BJ (cell line): ENCODE measurements at regions not wholly inside any gene's neighbourhood (a gene's known extent, or its start where the extent isn't known, plus 50 kb on each side); places are given as distances from the start of the nearest gene placed in this dataset.

ENCODE experiments used
- CTCF ChIA-PET: fragments of 350-600 bp; formaldehyde crosslinking; extraction: SDS; loops from one replicate; lab custom pipeline; 2021; ENCODE audit warnings: antibody characterized with exemption, inconsistent platforms; lab: Yijun Ruan, JAX
- POLR2A ChIA-PET: fragments of 300-600 bp; sonication (Branson Sonifier 250); formaldehyde crosslinking; extraction: SDS; loops from one replicate; lab custom pipeline; 2021; ENCODE audit warnings: antibody characterized with exemption; lab: Charles Lee
- DNase-seq: peaks from one replicate; pipeline ENCODE4 v3.0.0-alpha.2; 2011; ENCODE audit warnings: low read depth
- H3K27me3 ChIP-seq: 2 replicates; pipeline ENCODE4 v1.6.0; 2011; ENCODE audit warnings: low read length; ENCODE audit not compliant: control insufficient read depth, insufficient read depth
- H3K36me3 ChIP-seq: 2 replicates; pipeline ENCODE4 v1.5.1; 2011; ENCODE audit warnings: low read length; ENCODE audit not compliant: control insufficient read depth, insufficient read depth
- H3K4me3 ChIP-seq: 2 replicates; pipeline ENCODE4 v1.5.1; 2011; ENCODE audit warnings: low read depth, mild to moderate bottlenecking, control low read depth, low read length
- CTCF ChIP-seq: IDR thresholded peaks from 2 replicates; pipeline ENCODE4 v1.5.1; 2011; ENCODE audit warnings: low read depth, mild to moderate bottlenecking, control low read depth, inconsistent platforms, low read length, moderate library complexity; ENCODE audit not compliant: insufficient read depth

DNA sequence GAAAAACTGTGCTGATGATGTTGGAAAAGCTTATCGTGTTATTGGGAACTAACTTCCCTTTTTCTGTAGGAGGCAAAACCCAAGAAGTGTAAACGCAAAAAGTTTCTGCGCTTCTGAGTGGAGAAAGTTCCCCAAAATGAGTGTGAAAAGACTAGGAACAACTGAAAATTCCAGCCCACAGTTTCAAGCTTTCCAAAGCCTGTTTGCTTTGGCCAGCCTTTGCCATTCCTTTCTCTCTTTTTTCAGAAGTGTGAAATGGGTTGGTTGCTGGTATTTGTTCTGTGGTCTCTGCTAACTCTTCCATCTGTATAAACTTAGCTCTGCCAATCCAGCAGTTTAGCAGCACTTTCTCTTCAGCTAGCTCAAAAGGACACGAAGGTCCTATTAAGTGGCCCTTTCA, 491.3 kb downstream of the MAFB start:
- ChIA-PET CTCF (no interaction called here), POLR2A (no interaction called here)
- no peaks in the 10 kb centered on the region for H3K36me3 ChIP-seq
- no peak for TF ChIP-seq CTCF
- H3K27me3 ChIP-seq: no peaks in the 10 kb centered on the region
- H3K4me3 ChIP-seq: no peak overlapping the region
- DNase-seq: no peak

- Histone ChIP-seq H3K27me3 (no peaks in the 10 kb centered on the region), H3K4me3 (no peak overlapping the region), H3K36me3 (no peaks in the 10 kb centered on the region)
- ChIA-PET POLR2A (no interaction called here), CTCF (no interaction called here)
- no peak for DNase-seq
- TF ChIP-seq CTCF: no peak
Measured at GRCh38 chr20:40196846-40197436, 492.1 kb downstream of the MAFB start.

DNA sequence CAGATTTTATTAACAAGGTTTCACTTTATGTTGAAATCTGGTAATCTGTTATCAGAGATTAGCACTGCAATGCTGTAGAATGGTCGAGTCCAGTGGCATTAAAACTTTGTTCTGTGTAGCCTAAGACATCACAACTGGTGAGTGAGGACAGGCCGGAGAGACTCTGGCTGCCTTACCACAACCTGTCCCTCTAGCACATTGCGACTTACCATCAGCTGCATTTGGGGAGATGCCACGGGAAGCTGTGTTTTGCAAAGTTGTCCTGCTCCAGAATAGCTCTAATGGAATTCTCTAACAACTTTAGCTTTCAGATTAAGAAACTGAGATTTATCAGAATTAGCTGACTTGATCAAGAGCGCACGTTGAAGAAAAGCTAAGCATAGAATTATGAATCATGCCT, 493.3 kb downstream of the MAFB start:
- CTCF ChIA-PET: no interaction called here
- no peak for DNase-seq
- TF ChIP-seq CTCF: no peak
- POLR2A ChIA-PET: no interaction called here
- Histone ChIP-seq H3K36me3 (no peaks in the 10 kb centered on the region), H3K4me3 (no peak overlapping the region), H3K27me3 (no peaks in the 10 kb centered on the region)

- DNase-seq: no peak
- Histone ChIP-seq H3K4me3 (no peak overlapping the region), H3K36me3 (no peaks in the 10 kb centered on the region), H3K27me3 (no peaks in the 10 kb centered on the region)
- ChIA-PET CTCF (no interaction called here), POLR2A (no interaction called here)
- no peak for TF ChIP-seq CTCF
Measured at GRCh38 chr20:40192529-40192928, 496.5 kb downstream of the MAFB start.

DNA sequence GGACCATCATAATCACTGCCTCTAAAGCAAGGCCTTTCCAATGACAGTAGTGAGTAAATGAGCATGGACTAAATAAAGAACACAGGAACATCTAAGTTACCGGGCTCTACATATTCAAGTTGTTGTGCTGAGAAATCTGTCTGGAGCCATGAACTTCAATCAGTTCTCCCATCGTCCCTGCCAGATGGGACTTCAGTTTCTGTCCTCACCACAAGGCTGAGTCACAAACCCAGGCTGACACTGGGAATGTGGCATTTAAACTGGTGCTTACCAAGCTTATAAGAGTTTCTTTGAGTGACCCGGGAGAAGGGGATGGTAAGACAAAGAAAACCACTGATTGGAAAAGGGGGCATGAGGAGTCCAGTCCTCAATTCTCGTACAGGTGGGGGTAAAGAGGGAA, 497.0 kb downstream of the MAFB start:
- H3K4me3 ChIP-seq: no peak overlapping the region
- no peak for DNase-seq
- H3K36me3 ChIP-seq: no peaks in the 10 kb centered on the region
- no peaks in the 10 kb centered on the region for H3K27me3 ChIP-seq
- CTCF ChIA-PET: no interaction called here
- POLR2A ChIA-PET: no interaction called here
- TF ChIP-seq CTCF: no peak
